Activated gamma-delta T cell (primary cell): ENCODE measurements at regions not wholly inside any gene's neighbourhood (a gene's known extent, or its start where the extent isn't known, plus 50 kb on each side); places are given as distances from the start of the nearest gene placed in this dataset.

ENCODE experiments used
- DNase-seq: peaks from one replicate; lab custom pipeline; 2025; lab: John Stamatoyannopoulos, UW

DNA sequence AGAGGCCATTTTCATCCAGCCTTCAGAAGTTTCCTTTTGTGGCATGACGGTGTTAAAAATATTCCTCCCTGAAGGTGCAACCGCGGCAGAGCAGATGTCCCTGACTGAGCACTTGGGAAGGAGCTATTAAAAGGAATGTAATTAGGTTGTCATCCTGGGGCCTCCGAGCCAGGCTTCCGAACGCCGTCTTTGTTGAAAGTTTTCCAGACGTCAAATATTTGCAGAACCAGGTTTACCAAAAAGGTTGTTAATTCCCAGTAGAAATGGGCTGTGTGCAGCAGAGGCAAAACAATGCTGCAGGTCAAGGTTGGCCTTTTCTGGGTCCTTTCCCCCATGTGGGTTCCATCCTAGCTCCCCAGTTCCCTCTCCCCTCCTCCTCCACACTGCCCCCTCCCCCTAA, 88.8 kb upstream of the CALM2 start:
- no peak for DNase-seq

DNA sequence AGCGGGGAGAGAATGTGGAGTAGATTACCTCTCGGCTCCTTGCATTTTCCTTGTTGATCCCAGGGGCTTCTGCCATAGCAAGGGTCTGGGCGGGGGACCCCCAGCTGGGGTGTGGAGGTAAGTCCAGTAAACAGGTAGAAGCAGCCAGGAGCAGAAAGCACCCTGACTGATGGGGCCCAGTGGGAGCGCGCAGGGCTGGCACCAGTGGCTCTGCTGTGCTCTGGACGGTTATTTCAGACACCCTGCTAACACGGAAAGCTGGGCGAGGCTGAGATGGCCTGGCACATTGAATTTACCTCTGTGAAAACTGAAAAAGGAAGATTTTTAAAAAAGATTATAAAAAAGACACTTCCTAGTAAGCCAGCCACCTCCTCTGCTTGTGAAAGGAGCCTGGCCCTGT, 88.4 kb upstream of the CALM2 start:
- no peak for DNase-seq

DNA sequence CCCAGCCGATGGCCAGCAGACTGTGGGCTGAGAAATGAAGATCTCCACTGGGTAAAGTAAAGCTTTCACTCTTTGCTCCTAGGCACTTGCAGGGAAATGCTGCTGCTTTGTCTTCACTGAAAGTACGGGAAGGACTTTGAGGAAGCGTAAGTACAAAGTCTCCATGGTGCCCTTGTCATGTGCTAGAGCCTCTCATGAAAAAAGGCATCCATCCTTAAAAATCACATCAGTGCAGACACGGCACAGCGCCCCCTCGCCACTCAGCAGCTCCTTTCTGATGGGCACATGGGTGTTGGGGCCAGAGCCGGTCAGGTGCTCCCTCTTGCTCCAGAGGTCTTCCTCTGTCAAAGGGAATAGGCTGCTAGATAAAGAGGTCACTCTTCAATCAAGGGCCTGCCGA, 87.8 kb upstream of the CALM2 start:
- DNase-seq = no peak

DNA sequence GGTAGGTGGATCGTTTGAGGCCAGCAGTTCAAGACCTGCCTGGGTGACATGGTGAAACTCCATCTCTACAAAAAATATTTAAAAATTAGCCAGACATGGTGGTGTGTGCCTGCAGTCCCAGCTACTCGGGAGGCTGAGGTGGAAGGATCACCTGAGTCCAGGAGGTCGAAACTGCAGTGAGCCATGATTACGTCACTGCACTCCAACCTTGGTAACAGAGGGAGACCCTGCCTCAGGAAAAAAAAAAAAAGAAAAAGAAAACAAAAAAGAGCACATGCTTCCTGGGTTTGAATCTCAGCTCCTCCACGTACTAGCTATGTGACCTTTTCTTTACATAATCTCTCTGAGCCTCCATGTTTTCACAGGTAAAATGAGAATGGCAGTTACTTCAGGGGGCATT, 86.3 kb upstream of the CALM2 start:
- no peak for DNase-seq

DNA sequence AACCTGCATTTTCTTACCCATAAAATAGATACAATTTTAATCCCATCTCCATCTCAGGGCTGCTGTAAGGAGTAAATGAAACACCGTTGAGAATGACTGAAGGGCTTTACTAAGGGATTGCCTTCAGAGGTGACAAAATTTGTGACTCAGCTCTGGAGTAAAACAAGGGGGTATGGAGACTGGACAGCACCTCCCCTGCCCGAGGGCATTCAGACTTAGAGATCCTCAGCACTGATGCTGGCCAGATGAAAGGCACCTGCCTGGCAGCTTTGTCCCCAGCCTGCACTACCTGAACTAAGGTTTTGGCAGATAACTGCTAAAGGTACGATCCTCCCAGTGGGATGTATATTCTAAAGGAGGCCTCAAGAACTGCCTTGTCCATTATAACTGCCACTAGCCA, 84.7 kb upstream of the CALM2 start:
- DNase-seq = no peak

DNA sequence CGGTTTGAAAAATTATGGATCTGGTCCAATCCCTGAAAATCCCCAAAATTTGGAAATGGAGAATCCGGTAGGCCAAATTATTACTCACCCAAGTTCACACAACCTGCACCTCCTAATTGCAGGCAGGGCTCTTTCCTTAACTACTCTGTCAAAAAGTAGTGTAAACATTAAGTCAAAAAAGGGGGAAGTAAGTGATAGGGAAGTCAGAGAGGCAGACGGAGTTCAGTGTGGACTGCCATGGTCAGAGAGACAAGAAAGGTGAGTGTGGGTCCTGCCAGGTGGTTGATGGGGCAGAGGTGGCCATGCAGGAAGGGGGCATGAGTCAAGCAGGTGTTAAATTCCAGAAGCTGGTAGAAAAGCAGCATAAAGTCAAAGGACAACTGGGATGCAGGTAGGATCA, 83.5 kb upstream of the CALM2 start:
- no peak for DNase-seq

DNA sequence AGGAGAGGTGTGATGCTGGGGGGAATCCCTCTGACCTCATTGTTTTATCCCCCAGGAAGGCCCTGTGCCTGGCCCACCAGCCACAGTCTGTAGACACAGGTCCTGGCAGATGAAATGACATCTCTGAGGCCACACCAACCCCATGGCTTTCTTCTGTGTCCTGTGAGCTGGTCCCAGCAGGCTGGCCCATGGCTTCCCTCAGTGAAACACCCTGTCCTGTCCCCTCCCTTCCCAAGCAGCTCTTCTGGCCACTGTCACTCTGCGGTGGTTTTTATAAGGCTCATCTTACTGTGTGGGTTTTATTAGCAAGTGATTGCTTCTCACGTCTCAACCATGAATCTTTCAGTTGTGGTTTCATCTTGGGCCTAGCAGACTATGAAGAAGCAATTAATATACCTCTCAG, 81.6 kb upstream of the CALM2 start:
- DNase-seq = no peak

DNA sequence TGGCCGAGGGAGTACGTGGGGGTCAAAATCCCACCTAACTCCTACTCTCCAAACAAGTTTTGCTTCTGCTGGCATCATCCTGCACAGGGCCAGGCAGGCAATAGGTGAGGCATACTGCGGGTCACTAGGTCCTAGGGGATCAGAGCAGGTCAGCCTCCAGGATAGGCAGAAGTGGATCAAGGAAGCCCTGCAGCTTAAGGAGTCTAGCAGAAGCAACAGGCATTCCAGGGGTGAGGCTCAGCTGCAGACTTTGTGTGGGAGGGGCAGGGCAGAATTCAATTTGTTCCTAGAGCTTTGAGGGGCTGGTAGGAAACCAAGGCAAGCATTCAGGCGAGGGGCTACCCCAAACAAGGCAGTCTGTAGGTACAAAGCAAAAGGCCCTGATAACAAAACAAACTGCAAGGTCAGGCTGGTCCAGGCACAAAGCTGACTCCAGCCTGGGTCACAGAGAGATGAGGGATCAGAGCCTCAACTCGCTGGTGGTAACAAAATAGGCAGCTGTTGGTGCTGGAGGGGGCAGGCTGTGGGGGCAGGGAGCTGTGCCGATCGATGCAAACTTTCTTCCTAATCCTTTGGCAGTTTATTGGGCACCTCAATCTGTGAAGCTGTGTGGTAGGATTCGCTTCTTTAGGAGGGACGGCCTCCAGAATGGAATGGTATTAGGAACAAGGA, 80.2 kb upstream of the CALM2 start:
- no peak for DNase-seq

DNA sequence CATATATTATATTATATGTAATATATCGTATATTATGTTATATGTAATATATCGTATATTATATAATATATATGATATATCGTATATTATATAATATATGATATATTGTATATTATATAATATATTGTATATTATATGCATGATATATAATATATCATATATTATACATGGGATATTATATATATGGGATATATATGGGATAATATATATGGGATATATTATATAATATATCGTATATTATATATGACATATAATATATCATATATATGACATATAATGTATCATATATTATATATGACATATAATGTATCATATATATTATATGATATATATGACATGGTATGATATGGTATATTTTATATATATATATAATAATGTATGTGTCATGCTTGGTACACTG, 79.5 kb upstream of the CALM2 start:
- DNase-seq = no peak

DNA sequence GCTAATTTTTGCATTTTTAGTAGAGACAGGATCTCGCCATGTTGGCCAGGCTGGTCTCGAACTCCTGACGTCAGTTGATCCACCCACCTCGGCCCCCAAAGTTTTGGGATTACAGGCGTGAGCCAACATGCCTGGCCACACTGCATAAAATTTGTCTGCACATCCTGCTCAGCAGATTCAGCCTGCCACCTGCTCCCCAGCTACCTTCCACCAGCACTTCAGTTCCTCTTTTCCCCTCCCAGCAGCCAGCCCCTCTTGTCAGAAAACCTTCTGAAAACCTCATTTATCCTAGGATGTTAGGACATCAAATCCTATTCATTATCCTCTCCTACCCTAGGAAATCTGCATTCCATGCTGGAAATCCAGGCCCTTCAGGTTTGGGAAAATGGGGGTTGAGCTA, 78.2 kb upstream of the CALM2 start:
- DNase-seq = no peak

DNA sequence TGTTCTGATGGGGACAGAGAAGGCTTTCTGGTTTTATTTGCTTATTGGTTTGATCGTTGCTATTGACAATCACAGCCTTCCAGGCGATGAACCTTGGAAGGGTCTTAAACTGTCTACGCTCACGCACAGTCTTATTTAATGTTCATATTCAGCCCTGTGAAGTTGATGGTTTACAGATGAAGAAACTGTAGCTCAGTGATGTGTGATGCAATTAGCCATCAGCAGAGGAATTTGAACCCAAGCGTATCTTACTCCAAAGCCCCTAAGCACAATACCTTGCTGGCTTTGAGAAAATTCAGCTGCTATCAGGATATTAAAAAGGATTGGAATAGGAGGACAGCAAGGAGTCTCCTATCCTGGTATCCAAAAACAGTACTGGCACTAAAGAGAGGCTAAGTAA, 77.1 kb upstream of the CALM2 start:
- DNase-seq = no peak

DNA sequence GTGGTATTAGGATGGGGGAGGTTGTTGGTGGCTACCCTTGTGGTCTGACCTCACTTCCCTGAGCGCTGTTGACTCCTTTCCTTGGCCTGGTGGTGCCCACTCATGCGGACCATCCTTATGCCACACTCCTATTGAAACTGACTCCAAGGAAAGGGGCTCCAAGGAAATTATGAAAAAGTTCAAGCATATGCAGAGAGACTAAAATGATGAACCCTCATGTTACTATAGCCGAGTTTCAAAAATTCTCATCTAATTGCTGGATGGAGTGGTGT, 75.0 kb upstream of the CALM2 start:
- DNase-seq = no peak

DNA sequence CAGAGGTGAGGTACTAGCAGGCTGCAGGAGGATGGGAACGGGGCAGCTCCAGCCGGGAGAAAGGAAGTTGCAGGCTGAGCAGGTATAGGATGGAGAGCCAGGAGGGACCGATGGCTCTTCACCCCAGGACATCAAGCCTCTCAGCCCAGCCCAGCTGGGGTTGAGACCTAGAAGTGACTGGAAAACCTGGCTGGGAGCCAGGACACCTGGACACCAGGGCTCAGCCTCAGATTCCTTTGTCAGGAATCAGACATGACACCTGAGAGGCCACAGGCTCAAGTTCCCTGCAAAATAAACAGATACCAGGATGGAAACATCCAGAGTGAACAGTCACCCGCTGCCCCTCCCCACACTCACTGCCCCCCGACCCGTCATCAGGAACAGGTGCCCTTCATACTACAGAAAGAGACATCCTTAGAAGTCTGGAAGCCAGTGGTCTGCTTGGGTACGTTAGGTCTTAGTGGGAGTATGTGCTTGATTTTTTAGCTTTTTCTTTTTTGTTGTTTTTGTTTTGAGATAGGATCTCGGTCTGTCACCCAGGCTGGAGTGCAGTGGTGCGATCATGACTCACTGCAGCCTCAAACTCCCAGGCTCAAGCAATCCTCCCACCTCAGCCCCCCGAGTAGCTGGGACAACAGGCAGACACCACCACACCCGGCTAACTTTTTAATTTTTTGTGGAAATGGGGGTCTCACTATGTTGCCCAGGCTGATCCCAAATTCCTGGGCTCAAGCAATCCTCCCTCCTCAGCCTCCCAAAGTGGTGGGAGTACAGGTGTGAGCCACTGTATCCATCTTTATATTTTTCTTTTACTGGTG, 74.5 kb upstream of the CALM2 start:
- DNase-seq = no peak

DNA sequence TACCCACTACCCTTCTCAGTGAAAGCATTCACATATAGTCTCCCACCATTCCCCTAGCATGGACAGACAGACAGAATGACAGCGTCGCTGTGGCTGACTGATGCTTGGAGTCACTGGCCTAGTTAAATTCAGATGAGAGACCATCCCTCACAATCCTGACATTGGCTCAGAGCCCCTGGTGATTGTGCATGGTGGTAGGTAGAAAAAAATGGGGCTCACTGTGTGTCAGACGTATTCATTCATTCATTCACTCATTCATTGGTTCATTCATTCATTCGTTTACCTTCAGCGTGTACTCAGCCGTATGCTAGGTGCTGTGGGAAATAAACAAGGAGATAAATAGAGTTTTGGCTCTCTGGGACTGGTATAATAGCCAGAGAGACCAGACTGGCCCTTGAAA, 73.6 kb upstream of the CALM2 start:
- no peak for DNase-seq

DNA sequence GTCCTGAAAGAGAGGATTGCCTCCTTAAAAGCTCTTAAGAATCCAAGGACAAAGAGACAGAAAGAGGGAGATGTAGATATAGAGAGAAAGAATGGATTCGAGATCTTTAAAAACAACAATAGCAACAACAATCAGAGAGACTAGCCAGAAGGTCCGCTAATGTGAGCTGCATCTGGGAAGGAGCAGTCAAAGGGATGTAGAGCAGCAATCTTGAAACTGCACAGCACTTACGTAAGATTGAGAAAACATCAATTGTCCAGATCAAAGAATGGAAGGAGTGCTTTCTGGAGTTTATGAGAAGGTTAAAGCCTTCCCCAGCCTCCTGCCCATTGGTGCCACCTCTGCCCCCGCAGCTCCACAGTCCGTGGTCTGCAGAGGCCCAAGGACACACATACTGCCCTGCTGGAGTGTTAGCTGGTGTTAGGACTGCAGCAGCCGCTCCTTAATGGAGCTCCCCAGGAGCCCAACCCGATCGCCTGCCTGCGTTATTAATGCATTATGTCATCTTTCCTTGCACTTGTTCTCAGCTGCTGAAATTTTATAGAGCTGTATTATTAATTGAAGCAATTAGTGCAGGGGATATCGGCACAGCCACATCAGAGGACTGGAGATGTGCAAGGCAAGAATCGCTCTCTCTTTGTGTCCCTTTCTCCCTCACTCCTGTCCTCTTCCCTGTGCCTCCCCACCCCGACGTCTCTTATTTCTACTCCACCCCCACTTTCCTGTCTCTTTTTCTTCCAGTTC, 73.0 kb upstream of the CALM2 start:
- no peak for DNase-seq

DNA sequence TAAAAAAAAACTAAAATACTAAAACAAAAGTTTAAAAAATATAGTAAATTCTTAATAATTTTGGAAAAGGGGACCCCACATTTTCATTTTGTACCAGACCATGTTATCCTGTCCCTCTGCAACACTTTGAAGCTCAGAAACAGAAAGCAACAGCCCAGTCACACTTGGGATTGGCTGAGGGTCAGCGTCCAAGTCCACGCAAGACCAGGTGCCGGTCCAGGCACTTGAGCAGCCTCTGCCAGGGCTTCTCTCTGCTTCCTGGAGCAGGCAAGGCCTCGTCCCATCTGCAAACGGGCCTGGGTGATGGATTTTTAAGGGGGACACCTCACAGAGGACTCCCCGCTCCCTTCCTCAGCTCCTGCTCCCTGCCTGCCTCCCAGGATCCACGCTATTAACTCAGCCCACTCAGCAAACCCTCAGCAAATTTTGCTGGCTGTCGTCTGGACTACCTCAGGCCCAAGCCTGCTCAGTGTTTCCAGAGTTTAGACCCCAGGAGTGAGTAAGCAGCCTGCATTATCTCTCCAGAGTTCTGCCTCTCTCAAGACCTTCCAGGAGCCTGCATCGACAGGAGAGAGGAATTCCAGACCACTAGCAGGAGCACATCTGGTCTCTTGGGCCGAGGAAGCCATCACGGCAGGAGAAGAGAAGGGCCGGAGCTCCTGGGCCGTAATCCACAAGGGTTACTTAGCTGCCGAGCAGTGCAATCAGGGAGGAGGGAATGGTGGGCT, 67.4 kb upstream of the CALM2 start:
- no peak for DNase-seq

DNA sequence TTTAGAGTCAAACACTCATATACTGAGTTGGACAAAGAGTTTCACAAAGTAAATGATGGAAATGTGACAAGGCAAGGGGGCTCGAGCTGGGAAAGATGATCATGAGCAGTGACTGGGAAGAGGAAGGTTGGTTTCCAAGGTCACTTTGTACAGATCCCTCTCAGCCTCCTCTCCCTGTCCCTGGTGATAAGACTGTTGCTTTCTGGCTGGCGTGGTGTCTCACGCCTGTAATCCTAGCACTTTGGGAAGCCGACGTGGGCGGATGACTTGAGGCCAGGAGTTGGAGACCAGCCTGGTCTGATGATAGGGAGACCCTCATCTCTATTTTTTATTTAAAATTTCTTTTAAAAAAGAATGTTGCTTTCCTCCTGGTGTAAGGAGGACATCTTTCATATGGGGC, 65.4 kb upstream of the CALM2 start:
- DNase-seq = no peak

DNA sequence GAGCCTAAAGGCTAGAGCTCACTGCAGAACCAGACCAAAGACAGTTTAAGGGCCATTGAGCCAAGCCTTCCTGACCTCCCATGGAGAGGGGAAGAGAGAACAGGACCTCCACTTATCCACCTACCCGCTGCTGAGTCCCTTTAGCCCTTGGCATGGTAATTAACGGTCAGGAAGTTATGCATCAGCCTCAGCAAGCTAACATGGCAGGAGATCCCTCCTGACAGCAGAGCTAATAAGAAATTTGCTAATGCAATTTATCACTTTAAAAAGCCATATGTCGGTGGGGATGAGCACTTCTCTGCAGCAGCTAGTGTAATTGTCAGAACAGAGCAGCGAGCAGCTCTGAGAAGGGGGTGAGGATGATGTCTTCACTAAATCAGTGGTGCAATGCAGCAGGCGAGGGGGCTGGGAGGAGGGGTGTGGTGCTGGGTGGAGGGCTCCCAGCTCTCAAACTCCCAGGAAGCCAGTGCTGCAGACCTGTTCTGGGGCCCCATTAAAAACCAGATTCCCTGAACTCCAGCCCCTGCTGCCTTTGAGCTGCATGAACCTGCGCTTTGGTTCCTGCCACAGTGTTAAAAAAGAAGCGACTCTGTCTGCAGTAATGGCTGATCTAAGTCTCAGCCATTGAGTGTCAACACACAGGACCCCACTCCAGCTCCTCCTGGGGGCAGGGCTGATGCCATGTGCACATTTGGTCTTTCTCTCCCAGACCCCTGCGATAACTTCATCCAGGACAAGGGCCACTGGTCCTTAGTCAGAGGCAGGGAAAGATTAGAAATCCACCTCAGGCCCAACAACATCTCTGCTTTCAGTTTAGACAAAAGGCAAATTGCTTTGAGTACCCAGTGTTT, 63.0 kb upstream of the CALM2 start:
- DNase-seq = no peak

DNA sequence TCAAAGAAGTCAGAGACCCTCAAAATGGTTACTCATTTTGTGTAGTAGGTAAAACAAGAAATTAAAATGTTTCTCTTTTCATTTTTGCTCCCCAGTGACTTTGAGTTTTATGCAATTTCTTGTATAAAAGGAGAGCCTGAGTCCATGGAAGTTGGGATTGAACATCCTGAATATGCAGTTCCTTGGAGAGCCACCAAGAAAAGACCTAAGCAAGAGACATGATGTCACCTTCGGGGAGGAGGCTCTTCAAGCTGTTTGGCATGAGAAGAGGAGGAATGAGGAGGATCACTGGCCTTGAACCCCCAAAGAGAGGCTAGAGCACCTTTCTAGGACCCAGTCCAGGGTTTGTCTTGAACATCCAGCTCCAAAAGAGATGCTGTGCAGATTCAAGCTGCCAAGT, 62.3 kb upstream of the CALM2 start:
- no peak for DNase-seq

DNA sequence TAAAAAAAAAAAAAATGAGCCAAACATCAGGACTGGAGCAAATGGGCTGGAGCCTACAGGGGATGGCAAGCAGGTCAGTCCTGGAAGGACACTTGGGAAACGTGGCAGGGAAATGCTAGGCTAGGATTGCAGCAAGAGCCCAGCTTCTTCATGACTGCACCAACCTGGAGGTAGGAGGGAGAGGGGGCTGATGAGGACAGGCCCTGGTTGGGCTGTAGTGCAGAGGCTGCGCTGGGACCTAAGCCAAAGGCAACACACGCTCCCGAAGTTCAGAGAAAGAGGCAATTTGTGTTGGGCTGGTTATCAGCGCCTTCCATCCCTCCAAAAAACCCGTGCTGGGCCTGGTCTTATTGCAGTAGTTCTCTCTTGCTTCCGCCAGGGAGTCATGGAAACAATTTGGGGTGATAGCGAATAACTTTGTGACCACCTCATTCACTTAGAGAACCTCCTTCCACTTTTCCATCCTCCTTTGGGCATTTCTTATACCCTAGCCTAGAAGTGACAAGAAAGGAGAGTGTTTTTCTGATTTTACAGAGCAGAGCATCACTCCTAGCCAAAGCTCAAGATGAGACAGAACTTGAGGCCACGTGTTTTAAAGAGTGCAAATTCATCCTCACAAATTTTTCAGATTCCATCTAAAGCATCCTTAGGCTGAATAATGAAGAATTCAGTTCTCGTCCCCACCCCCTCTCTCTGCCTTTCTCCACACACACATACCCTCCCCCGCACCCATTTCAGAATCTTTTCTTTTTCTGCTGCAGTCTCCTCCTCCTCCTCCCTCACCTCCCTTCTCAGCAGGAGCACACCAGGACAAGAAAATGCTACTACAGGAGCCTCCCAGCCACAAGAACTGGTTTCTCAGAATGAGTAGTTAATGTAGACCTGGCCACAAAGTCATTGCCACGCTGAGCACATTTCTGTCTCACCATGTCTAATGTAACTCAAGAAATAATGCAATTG, 61.3 kb upstream of the CALM2 start:
- DNase-seq = no peak
